ENCODE measurements at regions not wholly inside any gene's neighbourhood (a gene's known extent, or its start where the extent isn't known, plus 50 kb on each side); places are given as distances from the start of the nearest gene placed in this dataset.

DNA sequence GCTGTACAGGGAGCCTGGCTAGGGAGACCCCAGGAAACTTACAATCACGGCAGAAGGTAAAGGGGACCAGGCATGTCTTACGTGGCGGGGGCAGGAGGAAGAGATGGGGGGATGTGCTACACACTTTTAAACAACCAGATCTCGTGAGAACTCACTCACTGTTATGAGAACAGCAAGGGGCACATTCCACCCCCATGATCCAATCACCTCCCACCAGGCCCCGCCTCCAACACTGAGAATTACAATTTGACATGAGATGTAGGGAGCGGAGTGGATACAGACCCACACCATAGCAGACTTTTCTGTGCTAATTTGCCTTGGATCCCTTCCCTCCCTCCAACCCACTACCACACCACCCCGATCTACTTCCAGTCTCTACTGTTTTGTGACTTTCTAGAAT is 106.7 kb upstream of the PEG3 start:
- intact Hi-C loops (cut with DNase I; ENCODE audit: low total_unique reads): no loop called here
- TF ChIP-seq POLR2A (IDR thresholded peaks at IDR 0.05) (no peak), POLR2AphosphoS5 (IDR thresholded peaks at IDR 0.05) (no peak)
- TF ChIP-seq, protein P1, sequence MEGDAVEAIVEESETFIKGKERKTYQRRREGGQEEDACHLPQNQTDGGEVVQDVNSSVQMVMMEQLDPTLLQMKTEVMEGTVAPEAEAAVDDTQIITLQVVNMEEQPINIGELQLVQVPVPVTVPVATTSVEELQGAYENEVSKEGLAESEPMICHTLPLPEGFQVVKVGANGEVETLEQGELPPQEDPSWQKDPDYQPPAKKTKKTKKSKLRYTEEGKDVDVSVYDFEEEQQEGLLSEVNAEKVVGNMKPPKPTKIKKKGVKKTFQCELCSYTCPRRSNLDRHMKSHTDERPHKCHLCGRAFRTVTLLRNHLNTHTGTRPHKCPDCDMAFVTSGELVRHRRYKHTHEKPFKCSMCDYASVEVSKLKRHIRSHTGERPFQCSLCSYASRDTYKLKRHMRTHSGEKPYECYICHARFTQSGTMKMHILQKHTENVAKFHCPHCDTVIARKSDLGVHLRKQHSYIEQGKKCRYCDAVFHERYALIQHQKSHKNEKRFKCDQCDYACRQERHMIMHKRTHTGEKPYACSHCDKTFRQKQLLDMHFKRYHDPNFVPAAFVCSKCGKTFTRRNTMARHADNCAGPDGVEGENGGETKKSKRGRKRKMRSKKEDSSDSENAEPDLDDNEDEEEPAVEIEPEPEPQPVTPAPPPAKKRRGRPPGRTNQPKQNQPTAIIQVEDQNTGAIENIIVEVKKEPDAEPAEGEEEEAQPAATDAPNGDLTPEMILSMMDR (IDR thresholded peaks at IDR 0.05 in 8 of 11, conservative IDR thresholded peaks at IDR 0.05 in 3 of 11): no peak
- H3K27me3 ChIP-seq (replicated peaks in 1 of 7): peaks cover 0 to 38% (median 0%) of the 10 kb centered on the region in 7 donors
- peaks cover 0 to 91% (median 47%) of the 10 kb centered on the region in 8 donors for H3K9me3 ChIP-seq
- 65 to 76% (median 69%) methylated on average over 7 of the region's 7 CpGs for WGBS, 5 donors
- H3K36me3 ChIP-seq: no peaks in the 10 kb centered on the region
- no peaks in the 10 kb centered on the region for H3K4me1 ChIP-seq
- DNase-seq: no peak
- no peak overlapping the region for H3K4me3 ChIP-seq
- no peak overlapping the region for H3K27ac ChIP-seq

GRCh38 chr19:56949626-56950025 is 109.1 kb upstream of the PEG3 start:
- H3K36me3 ChIP-seq: no peaks in the 10 kb centered on the region
- H3K27ac ChIP-seq: no peak overlapping the region

DNA sequence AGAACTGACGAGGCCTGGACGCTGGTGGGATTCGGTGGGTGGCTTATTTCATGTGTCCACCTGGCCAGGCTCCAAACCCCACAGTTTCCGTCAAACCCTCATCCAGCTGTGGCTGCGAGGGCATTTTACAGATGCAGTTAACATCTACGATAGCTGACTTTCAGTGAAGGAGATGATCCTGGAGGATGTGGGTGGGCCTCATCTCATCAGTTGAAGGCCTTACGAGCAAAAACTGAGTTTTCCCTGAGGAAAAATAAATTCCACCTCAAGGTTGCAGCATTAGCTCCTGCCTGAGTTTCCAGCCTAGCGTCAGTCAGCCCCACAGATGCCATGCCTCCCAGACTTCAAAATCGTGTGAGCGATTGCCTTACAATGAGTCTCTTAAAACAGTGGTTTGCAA is 111.1 kb upstream of the PEG3 start:
- intact Hi-C loops (cut with DNase I; ENCODE audit: low total_unique reads): no loop called here
- no peaks in the 10 kb centered on the region for H3K36me3 ChIP-seq
- DNase-seq: no peak
- peaks cover 0 to 91% (median 48%) of the 10 kb centered on the region in 8 donors for H3K9me3 ChIP-seq
- WGBS, 5 donors: 82 to 93% (median 88%) methylated on average over 10 of the region's 10 CpGs
- peaks cover 0 to 17% (median 0%) of the 10 kb centered on the region in 7 donors for H3K27me3 ChIP-seq (replicated peaks in 1 of 7)
- TF ChIP-seq POLR2AphosphoS5 (IDR thresholded peaks at IDR 0.05): no peak
- no peak for TF ChIP-seq POLR2A (IDR thresholded peaks at IDR 0.05)
- TF ChIP-seq, protein P1 (IDR thresholded peaks at IDR 0.05 in 8 of 11, conservative IDR thresholded peaks at IDR 0.05 in 3 of 11): no peak
- no peak overlapping the region for H3K27ac ChIP-seq
- H3K4me3 ChIP-seq: no peak overlapping the region
- H3K4me1 ChIP-seq: no peaks in the 10 kb centered on the region

More at GRCh38 chr19:56949626-56950025, 109.1 kb upstream of the PEG3 start:
- intact Hi-C loops (cut with DNase I; ENCODE audit: low total_unique reads): no loop called here
- Histone ChIP-seq H3K4me1 (no peaks in the 10 kb centered on the region), H3K9me3 (peaks cover 0 to 89% (median 45%) of the 10 kb centered on the region in 8 donors), H3K4me3 (no peak overlapping the region), H3K27me3 (replicated peaks in 1 of 7) (peaks cover 0 to 18% (median 0%) of the 10 kb centered on the region in 7 donors)
- WGBS, 5 donors: 61 to 79% (median 74%) methylated on average over 9 of the region's 9 CpGs
- TF ChIP-seq, protein P1 (IDR thresholded peaks at IDR 0.05 in 8 of 11, conservative IDR thresholded peaks at IDR 0.05 in 3 of 11): no peak
- TF ChIP-seq POLR2A (IDR thresholded peaks at IDR 0.05): no peak
- no peak for TF ChIP-seq POLR2AphosphoS5 (IDR thresholded peaks at IDR 0.05)
- no peak for DNase-seq

- Histone ChIP-seq H3K27ac (no peak overlapping the region), H3K36me3 (no peaks in the 10 kb centered on the region), H3K9me3 (peaks cover 0 to 97% (median 49%) of the 10 kb centered on the region in 8 donors), H3K4me1 (no peaks in the 10 kb centered on the region), H3K27me3 (replicated peaks in 1 of 7) (peaks cover 0 to 23% (median 0%) of the 10 kb centered on the region in 7 donors), H3K4me3 (no peak overlapping the region)
- WGBS, 5 donors: 56 to 68% (median 65%) methylated on average over 5 of the region's 5 CpGs
- intact Hi-C loops (cut with DNase I; ENCODE audit: low total_unique reads): no loop called here
- TF ChIP-seq, protein P1 (IDR thresholded peaks at IDR 0.05 in 8 of 11, conservative IDR thresholded peaks at IDR 0.05 in 3 of 11): no peak
- no peak for TF ChIP-seq POLR2AphosphoS5 (IDR thresholded peaks at IDR 0.05)
- no peak for TF ChIP-seq POLR2A (IDR thresholded peaks at IDR 0.05)
- DNase-seq: no peak
Measured at GRCh38 chr19:56953470-56953869, 112.9 kb upstream of the PEG3 start.

Data from spleen (tissue), 11 donors.